GM10248 (cell line): ENCODE measurements at regions not wholly inside any gene's neighbourhood (a gene's known extent, or its start where the extent isn't known, plus 50 kb on each side); places are given as distances from the start of the nearest gene placed in this dataset.
"Not testable (repeated sequence)": the region's sequence is repeated elsewhere in the genome, so short reads cannot be mapped to it uniquely, and the experiment has no call there.

Experiments
- CTCF ChIA-PET: fragments of 300-600 bp; sonication (Branson Sonifier 250); formaldehyde crosslinking; extraction: SDS; loops from one replicate; lab custom pipeline; 2021; ENCODE audit warnings: antibody characterized with exemption; lab: Yijun Ruan, JAX
- POLR2A ChIA-PET: fragments of 350-650 bp; sonication (Branson Sonifier 250); formaldehyde crosslinking; extraction: SDS; loops from one replicate; lab custom pipeline; 2020; ENCODE audit warnings: antibody characterized with exemption; lab: Yijun Ruan, JAX
- DNase-seq: peaks from one replicate; pipeline ENCODE4 v3.0.0; 2012; ENCODE audit errors: extremely low spot score
- CTCF ChIP-seq: IDR thresholded peaks from 2 replicates; pipeline ENCODE4 v1.5.1; 2012; ENCODE audit warnings: mild to moderate bottlenecking, low read depth; ENCODE audit errors: extremely low read depth, missing control alignments, control extremely low read depth

GRCh38 chrY:20891440-20892160 lies 135.7 kb downstream of the RPS4Y2 start:
- CTCF ChIA-PET, result no interaction called here
- DNase-seq, result no peak
- no peak for TF ChIP-seq CTCF
- POLR2A ChIA-PET, result no interaction called here

- CTCF ChIA-PET, DNase-seq, POLR2A ChIA-PET: not testable (repeated sequence)
These were observed 169.6 kb downstream of the RPS4Y2 start for GRCh38 chrY:20925350-20926091.

- ChIA-PET CTCF (no interaction called here), POLR2A (no interaction called here)
- TF ChIP-seq CTCF, result no peak
- no peak for DNase-seq
These were observed 173.9 kb downstream of the RPS4Y2 start for GRCh38 chrY:20929691-20930342.

- POLR2A ChIA-PET, CTCF ChIA-PET, DNase-seq: not testable (repeated sequence)
These were observed 180.9 kb downstream of the RPS4Y2 start for GRCh38 chrY:20936709-20937251.

GRCh38 chrY:20961512-20961911 lies 205.6 kb downstream of the RPS4Y2 start:
- POLR2A ChIA-PET, result no interaction called here
- DNase-seq, result no peak
- TF ChIP-seq CTCF, result no peak
- CTCF ChIA-PET, result no interaction called here

- no peak for TF ChIP-seq CTCF
- ChIA-PET CTCF (interaction anchor here (1.0 kb wide), 1 partner anchor 31 kb away, joined by 3 read pairs; no protein-coding TSS in a partner anchor), POLR2A (no interaction called here)
- DNase-seq, result no peak
These were observed 211.9 kb downstream of the RPS4Y2 start for GRCh38 chrY:20967828-20968227.

- peak; percentile 8 for TF ChIP-seq CTCF
- POLR2A ChIA-PET, result no interaction called here
- CTCF ChIA-PET, result interaction anchor here (1.0 kb wide), 1 partner anchor 30 kb away, joined by 3 read pairs; no protein-coding TSS in a partner anchor
These were observed 212.3 kb downstream of the RPS4Y2 start for GRCh38 chrY:20968237-20968636.

More at GRCh38 chrY:20968237-20968636, 212.3 kb downstream of the RPS4Y2 start:
- no peak for DNase-seq
